KMS-11 (cell line): ENCODE measurements at regions not wholly inside any gene's neighbourhood (a gene's known extent, or its start where the extent isn't known, plus 50 kb on each side); places are given as distances from the start of the nearest gene placed in this dataset.

Source experiments
- H2AFZ ChIP-seq: fragments of 200-600 bp; sonication (generic); 2 replicates; pipeline ENCODE4 v1.6.1; 2016; ENCODE audit warnings: antibody characterized with exemption, mixed run types, low read depth
- H3K27ac ChIP-seq: fragments of 200-600 bp; sonication (generic); 2 replicates; pipeline ENCODE4 v1.6.1; 2016; ENCODE audit warnings: mild to moderate bottlenecking, mixed run types
- H3K27me3 ChIP-seq: fragments of 200-600 bp; sonication (generic); 2 replicates; pipeline ENCODE4 v1.6.1; 2017; ENCODE audit warnings: mild to moderate bottlenecking, low read depth, mixed run types, moderate library complexity; ENCODE audit not compliant: insufficient read depth
- H3K36me3 ChIP-seq: fragments of 200-600 bp; sonication (generic); 2 replicates; pipeline ENCODE4 v1.6.1; 2017; ENCODE audit warnings: mild to moderate bottlenecking, mixed run types; ENCODE audit not compliant: insufficient read depth
- H3K4me1 ChIP-seq: fragments of 200-600 bp; sonication (generic); 2 replicates; pipeline ENCODE4 v1.6.1; 2016; ENCODE audit warnings: mild to moderate bottlenecking, low read depth, mixed run types; ENCODE audit not compliant: poor library complexity, severe bottlenecking
- H3K4me2 ChIP-seq: fragments of 200-600 bp; sonication (generic); 2 replicates; pipeline ENCODE4 v1.7.0; 2016; ENCODE audit warnings: mild to moderate bottlenecking, mixed run types
- H3K4me3 ChIP-seq: fragments of 200-600 bp; sonication (generic); IDR thresholded peaks from 2 replicates; pipeline ENCODE4 v1.6.1; 2017; ENCODE audit warnings: low read depth, low read length, mixed read lengths; ENCODE audit not compliant: insufficient read depth
- H3K79me2 ChIP-seq: fragments of 200-600 bp; sonication (generic); 2 replicates; pipeline ENCODE4 v1.6.1; 2016; ENCODE audit warnings: low read depth, mixed run types; ENCODE audit not compliant: insufficient read depth
- H3K9ac ChIP-seq: fragments of 200-600 bp; sonication (generic); 2 replicates; pipeline ENCODE4 v1.6.1; 2016; ENCODE audit warnings: mild to moderate bottlenecking, mixed run types
- H4K20me1 ChIP-seq: fragments of 200-600 bp; sonication (generic); 2 replicates; pipeline ENCODE4 v1.6.1; 2016; ENCODE audit warnings: mild to moderate bottlenecking, mixed run types; ENCODE audit not compliant: insufficient read depth
- CTCF ChIP-seq: fragments of 200-600 bp; sonication (generic); conservative IDR thresholded peaks from 2 replicates; pipeline ENCODE4 v1.6.1; 2017; ENCODE audit warnings: low read depth, mild to moderate bottlenecking, antibody characterized with exemption, low read length, moderate library complexity, mixed read lengths

GRCh38 chr1:58933599-58933926, 149.7 kb upstream of the JUN start:
- H3K9ac ChIP-seq = no peak overlapping the region
- H3K27me3 ChIP-seq = no peaks in the 10 kb centered on the region
- peaks cover 7% of the 10 kb centered on the region for H3K4me1 ChIP-seq
- no peak overlapping the region for H2AFZ ChIP-seq
- H3K79me2 ChIP-seq = no peaks in the 10 kb centered on the region
- H3K36me3 ChIP-seq = no peaks in the 10 kb centered on the region
- TF ChIP-seq CTCF = no peak
- no peak overlapping the region for H3K4me3 ChIP-seq
- H4K20me1 ChIP-seq = no peaks in the 10 kb centered on the region
- H3K27ac ChIP-seq = no peak overlapping the region
- no peak overlapping the region for H3K4me2 ChIP-seq

- H3K9ac ChIP-seq = no peak overlapping the region
- TF ChIP-seq CTCF = no peak
- H3K4me1 ChIP-seq = peaks cover 7% of the 10 kb centered on the region
- H3K4me2 ChIP-seq = no peak overlapping the region
- H3K27ac ChIP-seq = no peak overlapping the region
- H4K20me1 ChIP-seq = no peaks in the 10 kb centered on the region
- no peak overlapping the region for H3K4me3 ChIP-seq
- no peaks in the 10 kb centered on the region for H3K36me3 ChIP-seq
- no peaks in the 10 kb centered on the region for H3K27me3 ChIP-seq
- no peak overlapping the region for H2AFZ ChIP-seq
- no peaks in the 10 kb centered on the region for H3K79me2 ChIP-seq
These were observed 150.9 kb upstream of the JUN start for GRCh38 chr1:58934706-58935105.

DNA sequence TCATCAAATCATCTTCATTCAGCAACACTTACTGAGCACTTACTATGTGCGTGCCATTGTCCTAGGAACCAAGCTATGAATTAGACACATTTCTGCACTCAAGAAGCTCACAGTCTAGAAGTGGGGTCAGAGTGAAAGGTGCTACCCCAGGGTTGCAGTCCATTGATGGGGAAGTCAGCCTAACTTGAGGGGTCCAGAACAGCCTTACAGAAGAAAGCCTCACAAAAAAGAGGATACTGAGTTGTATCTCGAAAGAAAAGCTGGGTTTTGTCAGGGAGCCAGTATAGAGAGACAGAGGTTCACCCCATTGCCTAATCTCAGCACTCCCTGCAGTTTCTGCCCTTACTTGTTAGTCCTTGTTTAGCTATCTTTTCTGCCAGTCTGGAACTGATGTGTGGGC, 153.1 kb upstream of the JUN start:
- H3K36me3 ChIP-seq = no peaks in the 10 kb centered on the region

DNA sequence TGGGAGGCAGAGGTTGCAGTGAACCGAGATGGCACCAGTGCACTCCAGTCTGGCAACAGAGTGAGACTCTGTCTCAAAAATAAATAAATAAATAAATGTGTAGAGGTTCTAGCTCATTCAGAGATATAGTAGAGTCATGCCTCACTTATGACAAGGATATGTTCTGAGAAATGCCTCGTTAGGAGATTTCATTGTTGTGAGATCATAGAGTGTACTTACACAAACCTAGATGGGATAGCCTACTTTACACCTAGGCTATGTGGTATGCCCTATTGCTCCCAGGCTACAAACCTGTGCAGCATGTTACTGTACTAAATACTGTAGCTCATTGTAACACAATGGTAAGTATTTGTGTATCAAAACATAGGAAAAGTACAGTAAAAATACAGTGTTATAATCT, 155.3 kb upstream of the JUN start:
- H2AFZ ChIP-seq = no peak overlapping the region
- TF ChIP-seq CTCF = no peak
- no peak overlapping the region for H3K27ac ChIP-seq
- H3K4me2 ChIP-seq = no peak overlapping the region
- no peaks in the 10 kb centered on the region for H3K36me3 ChIP-seq
- H3K4me1 ChIP-seq = no peaks in the 10 kb centered on the region
- H3K27me3 ChIP-seq = no peaks in the 10 kb centered on the region
- no peaks in the 10 kb centered on the region for H4K20me1 ChIP-seq
- H3K4me3 ChIP-seq = no peak overlapping the region
- H3K79me2 ChIP-seq = no peaks in the 10 kb centered on the region
- H3K9ac ChIP-seq = no peak overlapping the region

More for the DNA sequence above, 153.1 kb upstream of the JUN start:
- Histone ChIP-seq H2AFZ (no peak overlapping the region), H3K79me2 (no peaks in the 10 kb centered on the region), H3K4me3 (no peak overlapping the region), H3K4me1 (peaks cover 7% of the 10 kb centered on the region), H3K27me3 (no peaks in the 10 kb centered on the region), H4K20me1 (no peaks in the 10 kb centered on the region), H3K9ac (no peak overlapping the region), H3K4me2 (no peak overlapping the region), H3K27ac (no peak overlapping the region)
- no peak for TF ChIP-seq CTCF
